H9 (cell line): ENCODE measurements at regions not wholly inside any gene's neighbourhood (a gene's known extent, or its start where the extent isn't known, plus 50 kb on each side); places are given as distances from the start of the nearest gene placed in this dataset.

Experiments
- DNase-seq: peaks from one replicate; pipeline ENCODE4 v3.0.0-alpha.2; 2017
- H2AFZ ChIP-seq: one replicate; pipeline ENCODE4 v1.6.1; 2013; ENCODE audit warnings: mild to moderate bottlenecking, low read length, control low read depth, moderate library complexity
- H2AK5ac ChIP-seq: 2 replicates; pipeline ENCODE4 v1.6.1; 2013; ENCODE audit warnings: low read length, control low read depth, mixed read lengths; ENCODE audit not compliant: insufficient read length
- H2BK120ac ChIP-seq: one replicate; pipeline ENCODE4 v1.6.1; 2013; ENCODE audit warnings: low read depth, mild to moderate bottlenecking, low read length, control low read depth, inconsistent platforms; ENCODE audit not compliant: poor library complexity, severe bottlenecking
- H2BK12ac ChIP-seq: 2 replicates; pipeline ENCODE4 v1.6.1; 2013; ENCODE audit warnings: low read length, control low read depth, mixed read lengths, low read depth; ENCODE audit not compliant: insufficient read length
- H2BK15ac ChIP-seq: 2 replicates; pipeline ENCODE4 v1.6.1; 2013; ENCODE audit warnings: low read depth, low read length, control low read depth
- H2BK20ac ChIP-seq: one replicate; pipeline ENCODE4 v1.6.1; 2013; ENCODE audit warnings: low read depth, mild to moderate bottlenecking, low read length, control low read depth, inconsistent platforms; ENCODE audit not compliant: poor library complexity, severe bottlenecking
- H2BK5ac ChIP-seq: 2 replicates; pipeline ENCODE4 v1.6.1; 2013; ENCODE audit warnings: low read length, control low read depth, mixed read lengths; ENCODE audit not compliant: insufficient read length
- H3K14ac ChIP-seq: 2 replicates; pipeline ENCODE4 v1.6.1; 2013; ENCODE audit warnings: low read length, control low read depth; ENCODE audit not compliant: insufficient read depth
- H3K18ac ChIP-seq: 2 replicates; pipeline ENCODE4 v1.6.1; 2013; ENCODE audit warnings: low read depth, mild to moderate bottlenecking, mixed read lengths, low read length, control low read depth; ENCODE audit not compliant: insufficient read length
- H3K23ac ChIP-seq: 2 replicates; pipeline ENCODE4 v1.6.1; 2013; ENCODE audit warnings: low read length, control low read depth, mixed read lengths, low read depth; ENCODE audit not compliant: insufficient read length
- H3K23me2 ChIP-seq: 2 replicates; pipeline ENCODE4 v1.6.1; 2013; ENCODE audit warnings: low read depth, mild to moderate bottlenecking, mixed read lengths, low read length, control low read depth; ENCODE audit not compliant: insufficient read length, poor library complexity, severe bottlenecking
- H3K27ac ChIP-seq: 2 replicates; pipeline ENCODE4 v1.5.1; 2013; ENCODE audit warnings: low read length, control low read depth, mixed read lengths, low read depth; ENCODE audit not compliant: insufficient read length
- H3K27me3 ChIP-seq: 2 replicates; pipeline ENCODE4 v1.6.1; 2013; ENCODE audit warnings: low read length, control low read depth, inconsistent platforms; ENCODE audit not compliant: insufficient read depth
- H3K4ac ChIP-seq: 2 replicates; pipeline ENCODE4 v1.6.1; 2013; ENCODE audit warnings: low read depth, mild to moderate bottlenecking, control low read depth, inconsistent platforms, low read length, moderate library complexity
- H3K4me1 ChIP-seq: 2 replicates; pipeline ENCODE4 v1.6.1; 2013; ENCODE audit warnings: low read length, control low read depth, inconsistent platforms; ENCODE audit not compliant: insufficient read depth
- H3K4me2 ChIP-seq: 2 replicates; pipeline ENCODE4 v1.6.1; 2013; ENCODE audit warnings: low read length, control low read depth, mixed read lengths; ENCODE audit not compliant: insufficient read length, insufficient read depth
- H3K56ac ChIP-seq: 2 replicates; pipeline ENCODE4 v1.6.1; 2013; ENCODE audit warnings: low read depth, mild to moderate bottlenecking, mixed read lengths, low read length, control low read depth; ENCODE audit not compliant: insufficient read length
- H3K79me1 ChIP-seq: 2 replicates; pipeline ENCODE4 v1.6.1; 2013; ENCODE audit warnings: low read depth, mild to moderate bottlenecking, moderate library complexity, low read length, control low read depth, inconsistent platforms; ENCODE audit not compliant: insufficient read depth, poor library complexity, severe bottlenecking
- H3K79me2 ChIP-seq: 2 replicates; pipeline ENCODE4 v1.6.1; 2013; ENCODE audit warnings: low read length, control low read depth, inconsistent platforms; ENCODE audit not compliant: insufficient read depth
- H3K9ac ChIP-seq: 2 replicates; pipeline ENCODE4 v1.6.1; 2013; ENCODE audit warnings: low read length, control low read depth, mixed read lengths; ENCODE audit not compliant: insufficient read length; ENCODE audit errors: extremely low read depth
- H3K9me3 ChIP-seq: one replicate; pipeline ENCODE4 v1.6.1; 2013; ENCODE audit warnings: low read depth, low read length, inconsistent platforms; ENCODE audit not compliant: control insufficient read depth
- H3T11ph ChIP-seq: one replicate; pipeline ENCODE4 v1.6.1; 2013; ENCODE audit warnings: mild to moderate bottlenecking, low read length, control low read depth, inconsistent platforms
- H4K20me1 ChIP-seq: one replicate; pipeline ENCODE4 v1.6.1; 2013; ENCODE audit not compliant: control insufficient read depth, insufficient read length, insufficient read depth
- H4K5ac ChIP-seq: 2 replicates; pipeline ENCODE4 v1.6.1; 2013; ENCODE audit warnings: low read depth, mild to moderate bottlenecking, mixed read lengths, low read length, control low read depth; ENCODE audit not compliant: insufficient read length
- H4K8ac ChIP-seq: replicated peaks from 2 replicates; pipeline ENCODE4 v1.6.1; 2013; ENCODE audit warnings: low read length, control low read depth, mixed read lengths, low read depth; ENCODE audit not compliant: insufficient read length
- H4K91ac ChIP-seq: 2 replicates; pipeline ENCODE4 v1.6.1; 2013; ENCODE audit warnings: low read depth, mild to moderate bottlenecking, moderate library complexity, mixed read lengths, low read length, control low read depth; ENCODE audit not compliant: insufficient read length
- H3K27ac Mint-ChIP-seq, 3 experiments: 2 replicates in 2 of 3; 3 replicates in 1 of 3; pipeline ENCODE4 v1.8.0; 2020 to 2021; ENCODE audit warnings: mixed read lengths in 3 of 3, mild to moderate bottlenecking in 1 of 3, moderate library complexity in 1 of 3
- H3K27me3 Mint-ChIP-seq: 2 replicates; pipeline ENCODE4 v1.8.0; 2021; ENCODE audit warnings: low read depth, mild to moderate bottlenecking, moderate library complexity, mixed read lengths
- H3K36me3 Mint-ChIP-seq, 3 experiments: 2 replicates in 2 of 3; 3 replicates in 1 of 3; pipeline ENCODE4 v1.8.0; 2020 to 2021; ENCODE audit warnings: low read depth in 3 of 3, mixed read lengths in 3 of 3; ENCODE audit not compliant: insufficient read depth in 1 of 3
- H3K4me1 Mint-ChIP-seq, 2 experiments: 2 replicates each; pipeline ENCODE4 v1.8.0; 2020; ENCODE audit warnings: mixed read lengths in 2 of 2
- H3K4me3 Mint-ChIP-seq, 2 experiments: 2 replicates in 1 of 2; 3 replicates in 1 of 2; pipeline ENCODE4 v1.8.0; 2020 to 2021; ENCODE audit warnings: mild to moderate bottlenecking in 2 of 2, mixed read lengths in 2 of 2, moderate library complexity in 1 of 2
- H3K9me3 Mint-ChIP-seq, 2 experiments: 2 replicates in 1 of 2; 3 replicates in 1 of 2; pipeline ENCODE4 v1.8.0; 2020; ENCODE audit warnings: mild to moderate bottlenecking in 2 of 2, mixed read lengths in 2 of 2, moderate library complexity in 1 of 2
- WGBS: extraction: QIAGEN DNeasy Blood & Tissue Kit; methylation state at CpG from one replicate; pipeline ENCODE4 v1.1.7; 2013; ENCODE audit warnings: missing lambda C conversion rate, low lambda C conversion rate, mixed read lengths; ENCODE audit not compliant: insufficient read length; ENCODE audit errors: extremely low coverage; 5-methylcytosine and 5-hydroxymethylcytosine counted together
- TF ChIP-seq, protein P1 (sequence below): fragments of 200-600 bp; sonication (generic); conservative IDR thresholded peaks from 3 replicates; pipeline ENCODE4 v1.8.0; 2021; ENCODE audit warnings: antibody characterized with exemption, mild to moderate bottlenecking

DNA sequence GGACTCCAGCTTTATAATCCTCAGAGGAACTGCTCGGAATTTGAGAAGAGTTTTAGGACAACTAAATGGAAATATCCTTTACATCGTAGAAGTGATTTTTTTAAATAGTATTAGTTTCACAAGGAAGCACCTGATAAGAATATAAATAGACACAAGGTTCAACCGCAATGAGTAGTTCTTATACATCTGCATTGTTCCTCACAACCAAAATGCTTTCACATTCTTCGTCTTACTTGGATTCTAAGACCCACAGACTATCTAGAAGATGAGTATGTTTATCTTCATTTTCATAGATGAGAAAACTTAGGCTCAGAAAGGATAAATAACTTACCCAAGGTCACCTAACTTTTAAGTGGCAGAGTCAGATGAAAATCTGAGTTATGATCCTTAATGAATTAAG lies 469.0 kb downstream of the GALC start:
- H3K4me1 Mint-ChIP-seq, result peaks cover 13% of the 10 kb centered on the region in 2 experiments
- Histone ChIP-seq H2BK15ac (no peak overlapping the region), H3K4me2 (no peak overlapping the region), H4K5ac (no peak overlapping the region), H2BK5ac (no peak overlapping the region), H2AK5ac (no peak overlapping the region), H2BK12ac (no peak overlapping the region), H3K27me3 (no peaks in the 10 kb centered on the region), H3K4me1 (peaks cover 3% of the 10 kb centered on the region; the same call in 1 of the 2 replicates), H3K56ac (no peak overlapping the region), H3K14ac (no peak overlapping the region), H3T11ph (no peak overlapping the region), H2BK20ac (no peak overlapping the region), H3K9ac (no peak overlapping the region), H3K79me1 (no peaks in the 10 kb centered on the region), H4K20me1 (no peaks in the 10 kb centered on the region), H3K9me3 (no peaks in the 10 kb centered on the region), H3K4ac (no peak overlapping the region), H3K18ac (no peak overlapping the region), H4K91ac (no peak overlapping the region), H2BK120ac (no peak overlapping the region), H3K27ac (no peak overlapping the region), H3K23me2 (no peaks in the 10 kb centered on the region), H3K79me2 (no peaks in the 10 kb centered on the region), H2AFZ (no peak overlapping the region), H4K8ac (no peak overlapping the region), H3K23ac (no peak overlapping the region)
- WGBS, result no CpG with 5 or more reads among the region's 4 CpGs
- H3K27me3 Mint-ChIP-seq, result peaks cover 2% of the 10 kb centered on the region; the same call in 1 of the 2 replicates
- no peak overlapping the region for H3K27ac Mint-ChIP-seq
- no peak overlapping the region for H3K4me3 Mint-ChIP-seq
- H3K36me3 Mint-ChIP-seq, result no peaks in the 10 kb centered on the region
- TF ChIP-seq, protein P1, sequence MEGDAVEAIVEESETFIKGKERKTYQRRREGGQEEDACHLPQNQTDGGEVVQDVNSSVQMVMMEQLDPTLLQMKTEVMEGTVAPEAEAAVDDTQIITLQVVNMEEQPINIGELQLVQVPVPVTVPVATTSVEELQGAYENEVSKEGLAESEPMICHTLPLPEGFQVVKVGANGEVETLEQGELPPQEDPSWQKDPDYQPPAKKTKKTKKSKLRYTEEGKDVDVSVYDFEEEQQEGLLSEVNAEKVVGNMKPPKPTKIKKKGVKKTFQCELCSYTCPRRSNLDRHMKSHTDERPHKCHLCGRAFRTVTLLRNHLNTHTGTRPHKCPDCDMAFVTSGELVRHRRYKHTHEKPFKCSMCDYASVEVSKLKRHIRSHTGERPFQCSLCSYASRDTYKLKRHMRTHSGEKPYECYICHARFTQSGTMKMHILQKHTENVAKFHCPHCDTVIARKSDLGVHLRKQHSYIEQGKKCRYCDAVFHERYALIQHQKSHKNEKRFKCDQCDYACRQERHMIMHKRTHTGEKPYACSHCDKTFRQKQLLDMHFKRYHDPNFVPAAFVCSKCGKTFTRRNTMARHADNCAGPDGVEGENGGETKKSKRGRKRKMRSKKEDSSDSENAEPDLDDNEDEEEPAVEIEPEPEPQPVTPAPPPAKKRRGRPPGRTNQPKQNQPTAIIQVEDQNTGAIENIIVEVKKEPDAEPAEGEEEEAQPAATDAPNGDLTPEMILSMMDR, result no peak
- H3K9me3 Mint-ChIP-seq, result no peaks in the 10 kb centered on the region
- DNase-seq, result no peak
